ENCODE measurements at regions not wholly inside any gene's neighbourhood (a gene's known extent, or its start where the extent isn't known, plus 50 kb on each side); places are given as distances from the start of the nearest gene placed in this dataset.
A peak's percentile ranks its signal among the peaks of the same experiment; 100 is the strongest.
"Not testable (repeated sequence)": the region's sequence is repeated elsewhere in the genome, so short reads cannot be mapped to it uniquely, and the experiment has no call there.

GRCh38 chr6:150307520-150307919 lies 61.3 kb upstream of the IYD start:
- no peak overlapping the region for H3K27ac Mint-ChIP-seq
- no peaks in the 10 kb centered on the region for H3K27me3 ChIP-seq (replicated peaks in 1 of 2; ENCODE audit: control insufficient read depth in 2 of 2, extremely low read depth in 1 of 2, insufficient read depth in 2 of 2, low read length in 1 of 2)
- H3K9me3 Mint-ChIP-seq, result no peaks in the 10 kb centered on the region
- no peak overlapping the region for H3K27ac ChIP-seq (ENCODE audit: low read length)
- H3K4me3 ChIP-seq (ENCODE audit: control insufficient read depth in 1 of 2, extremely low read depth in 1 of 2, low read length in 1 of 2), result no peak overlapping the region
- POLR2A ChIA-PET, result no interaction called here
- WGBS (ENCODE audit: insufficient coverage), result no CpG with 5 or more reads among the region's 3 CpGs
- ATAC-seq (replicated peaks in 1 of 4), result no peak
- no peaks in the 10 kb centered on the region for H3K9me3 ChIP-seq
- CTCF ChIA-PET, result no interaction called here
- H3K36me3 Mint-ChIP-seq, result no peaks in the 10 kb centered on the region
- no peak overlapping the region for H3K4me3 Mint-ChIP-seq
- H3K36me3 ChIP-seq (ENCODE audit: control insufficient read depth in 2 of 2, extremely low read depth in 1 of 2, insufficient read depth in 1 of 2, low read length in 1 of 2), result no peaks in the 10 kb centered on the region
- no peak for DNase-seq
- peaks cover 5 to 22% (median 16%) of the 10 kb centered on the region in 3 donors for H3K4me1 Mint-ChIP-seq
- peaks cover 15 to 25% of the 10 kb centered on the region in 2 donors for H3K27me3 Mint-ChIP-seq
- peaks cover 0 to 32% of the 10 kb centered on the region in 2 experiments for H3K4me1 ChIP-seq (ENCODE audit: control insufficient read depth in 1 of 2, extremely low read depth in 1 of 2, insufficient read depth in 2 of 2, low read length in 2 of 2)

DNA sequence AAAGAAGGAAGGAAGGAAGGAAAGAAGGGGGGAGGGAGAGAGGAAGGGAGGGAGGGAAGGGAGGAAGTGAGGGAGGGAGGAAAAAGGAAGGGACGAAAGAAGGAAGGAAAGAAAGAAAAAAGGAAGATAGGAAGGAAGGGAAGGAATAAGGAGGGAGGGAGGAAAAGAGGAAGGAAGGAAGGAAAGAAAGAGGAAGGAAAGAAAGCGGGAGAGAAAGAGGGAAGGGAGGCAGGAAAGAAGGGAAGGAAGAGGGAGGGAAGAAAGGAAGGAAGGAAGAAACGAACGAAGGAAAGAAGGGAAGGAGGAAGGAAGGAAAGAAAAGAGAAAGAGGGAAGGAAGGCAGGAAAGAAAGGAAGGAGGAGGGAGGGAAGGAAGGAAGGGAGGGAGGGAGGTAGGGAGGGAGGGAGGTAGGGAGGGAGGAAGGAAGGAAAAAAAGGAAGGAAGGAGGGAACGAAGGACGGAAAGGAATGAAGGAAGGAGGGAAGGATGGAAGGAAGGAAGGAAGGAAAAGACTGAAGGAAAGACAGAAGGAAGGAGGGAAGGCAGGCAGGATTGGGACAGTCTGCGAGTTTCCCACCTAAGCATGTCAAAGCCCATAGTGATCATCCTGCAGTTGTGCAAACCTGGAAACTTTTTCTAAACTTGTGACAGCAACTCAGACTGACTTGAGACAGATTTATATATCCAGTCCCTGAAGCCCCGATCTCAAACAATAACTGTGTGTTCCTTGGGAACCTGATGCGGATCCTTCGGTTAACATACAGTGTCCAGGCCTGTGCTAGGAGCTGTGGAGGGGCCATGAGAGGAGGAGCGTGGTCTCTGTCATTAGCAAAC lies 59.8 kb upstream of the IYD start:
- no peak for DNase-seq
- no peak overlapping the region for H3K4me3 Mint-ChIP-seq
- CTCF ChIA-PET, result interaction anchor here in 1 of 2 donors (0.6 kb wide), 1 partner anchor 32 kb away, joined by 9 read pairs; no protein-coding TSS in a partner anchor
- Histone ChIP-seq H3K36me3 (ENCODE audit: control insufficient read depth in 2 of 2, extremely low read depth in 1 of 2, insufficient read depth in 1 of 2, low read length in 1 of 2) (no peaks in the 10 kb centered on the region), H3K27me3 (replicated peaks in 1 of 2; ENCODE audit: control insufficient read depth in 2 of 2, extremely low read depth in 1 of 2, insufficient read depth in 2 of 2, low read length in 1 of 2) (no peaks in the 10 kb centered on the region), H3K27ac (ENCODE audit: low read length) (no peak overlapping the region), H3K9me3 (no peaks in the 10 kb centered on the region), H3K4me3 (ENCODE audit: control insufficient read depth in 1 of 2, extremely low read depth in 1 of 2, low read length in 1 of 2) (no peak overlapping the region), H3K4me1 (ENCODE audit: control insufficient read depth in 1 of 2, extremely low read depth in 1 of 2, insufficient read depth in 2 of 2, low read length in 2 of 2) (peaks cover 0 to 42% of the 10 kb centered on the region in 2 experiments)
- H3K27me3 Mint-ChIP-seq, result peaks cover 16 to 22% of the 10 kb centered on the region in 2 donors
- ATAC-seq (replicated peaks in 1 of 4), result no peak
- WGBS (ENCODE audit: insufficient coverage), result 61% methylated on average over 7 of the region's 11 CpGs
- H3K36me3 Mint-ChIP-seq, result no peaks in the 10 kb centered on the region
- H3K27ac Mint-ChIP-seq, result peak overlapping the region in 1 of 2 donors; percentile 62
- peaks cover 5 to 21% (median 16%) of the 10 kb centered on the region in 3 donors for H3K4me1 Mint-ChIP-seq
- no peaks in the 10 kb centered on the region for H3K9me3 Mint-ChIP-seq
- POLR2A ChIA-PET, result no interaction called here

DNA sequence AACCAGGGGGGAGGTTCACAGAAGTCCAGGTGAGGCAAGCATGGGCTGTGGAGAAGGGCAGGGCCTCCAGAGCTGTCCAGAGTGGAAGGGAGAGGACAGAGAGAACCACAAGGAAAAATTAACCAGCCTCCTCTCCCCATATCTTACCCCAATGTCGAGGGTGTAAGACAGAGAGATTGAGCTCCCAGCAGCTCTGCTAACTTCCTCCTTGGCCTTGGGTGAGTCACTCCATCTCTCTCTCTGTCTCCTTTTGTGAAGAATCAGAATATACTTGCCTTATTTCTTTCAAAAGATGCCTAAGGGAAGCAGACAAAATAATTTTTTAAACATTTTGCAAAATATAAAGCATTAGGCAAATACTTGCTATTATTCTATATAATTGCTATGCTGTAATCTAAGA lies 58.3 kb upstream of the IYD start:
- H3K4me1 Mint-ChIP-seq, result peaks cover 5 to 21% (median 16%) of the 10 kb centered on the region in 3 donors
- ATAC-seq (replicated peaks in 1 of 4) (peak in 2 of 4 experiments; percentile 64 to 85), DNase-seq (peak in 3 of 35 experiments; percentile 0 to 42 (median 3))
- ChIA-PET POLR2A (no interaction called here), CTCF (interaction anchor here in 1 of 2 donors (0.6 to 1.3 kb wide), 2 partner anchors 54 to 231 kb away, joined by 3 to 5 read pairs; no protein-coding TSS in a partner anchor)
- H3K4me3 ChIP-seq (ENCODE audit: control insufficient read depth in 1 of 2, extremely low read depth in 1 of 2, low read length in 1 of 2), result no peak overlapping the region
- no peaks in the 10 kb centered on the region for H3K36me3 Mint-ChIP-seq
- H3K4me1 ChIP-seq (ENCODE audit: control insufficient read depth in 1 of 2, extremely low read depth in 1 of 2, insufficient read depth in 2 of 2, low read length in 2 of 2), result peaks cover 0 to 47% of the 10 kb centered on the region in 2 experiments
- H3K9me3 ChIP-seq, result no peaks in the 10 kb centered on the region
- H3K36me3 ChIP-seq (ENCODE audit: control insufficient read depth in 2 of 2, extremely low read depth in 1 of 2, insufficient read depth in 1 of 2, low read length in 1 of 2), result no peaks in the 10 kb centered on the region
- no peaks in the 10 kb centered on the region for H3K27me3 ChIP-seq (replicated peaks in 1 of 2; ENCODE audit: control insufficient read depth in 2 of 2, extremely low read depth in 1 of 2, insufficient read depth in 2 of 2, low read length in 1 of 2)
- no peaks in the 10 kb centered on the region for H3K9me3 Mint-ChIP-seq
- peaks cover 14 to 22% of the 10 kb centered on the region in 2 donors for H3K27me3 Mint-ChIP-seq
- H3K27ac ChIP-seq (ENCODE audit: low read length), result peak overlapping the region; percentile 66
- peak overlapping the region in 1 of 3 donors; percentile 31 for H3K4me3 Mint-ChIP-seq
- WGBS (ENCODE audit: insufficient coverage), result no CpG with 5 or more reads among the region's 1 CpG
- H3K27ac Mint-ChIP-seq, result peak overlapping the region; percentile 70 to 83

GRCh38 chr6:150311149-150311944 lies 57.5 kb upstream of the IYD start:
- H3K36me3 Mint-ChIP-seq; POLR2A ChIA-PET; H3K27me3 ChIP-seq (replicated peaks in 1 of 2; ENCODE audit: control insufficient read depth in 2 of 2, extremely low read depth in 1 of 2, insufficient read depth in 2 of 2, low read length in 1 of 2); H3K4me3 ChIP-seq (ENCODE audit: control insufficient read depth in 1 of 2, extremely low read depth in 1 of 2, low read length in 1 of 2); H3K9me3 ChIP-seq; H3K9me3 Mint-ChIP-seq; H3K36me3 ChIP-seq (ENCODE audit: control insufficient read depth in 2 of 2, extremely low read depth in 1 of 2, insufficient read depth in 1 of 2, low read length in 1 of 2): not testable (repeated sequence)
- peak overlapping the region; percentile 70 to 83 for H3K27ac Mint-ChIP-seq
- H3K4me3 Mint-ChIP-seq, result peak overlapping the region in 2 of 3 donors; percentile 11 to 31
- CTCF ChIA-PET, result interaction anchor here (0.6 to 1.3 kb wide), 2 partner anchors 232 to 1389 kb away, joined by 4 to 5 read pairs; no protein-coding TSS in a partner anchor
- H3K4me1 Mint-ChIP-seq, result peaks cover 5 to 21% (median 16%) of the 10 kb centered on the region in 3 donors
- DNase-seq (peak in 33 of 35 experiments; percentile 2 to 69 (median 23)), ATAC-seq (replicated peaks in 1 of 4) (peak; percentile 34 to 79 (median 49))
- 46% methylated on average over 6 of the region's 13 CpGs for WGBS (ENCODE audit: insufficient coverage)
- peaks cover 0 to 47% of the 10 kb centered on the region in 2 experiments for H3K4me1 ChIP-seq (ENCODE audit: control insufficient read depth in 1 of 2, extremely low read depth in 1 of 2, insufficient read depth in 2 of 2, low read length in 2 of 2)
- H3K27me3 Mint-ChIP-seq, result peaks cover 11 to 20% of the 10 kb centered on the region in 2 donors
- peak overlapping the region; percentile 66 for H3K27ac ChIP-seq (ENCODE audit: low read length)

DNA sequence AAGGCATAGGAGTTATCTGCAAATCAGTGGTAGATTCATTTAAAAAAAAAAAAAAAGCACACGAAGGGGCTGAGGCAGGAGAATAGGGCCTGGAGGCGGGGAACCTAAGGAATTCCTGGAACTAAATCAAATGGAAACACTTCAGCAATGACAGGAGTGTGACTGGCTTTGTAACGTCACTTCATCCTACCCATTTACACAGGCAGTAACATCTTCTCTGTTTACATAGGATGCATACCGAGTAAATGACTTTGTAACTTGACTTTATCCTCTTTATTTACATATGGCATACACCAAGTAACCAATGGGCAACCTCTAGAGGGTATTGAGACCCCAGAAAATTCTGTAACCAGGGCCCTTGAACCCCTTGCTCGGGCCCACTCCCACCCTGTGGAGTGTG lies 56.4 kb upstream of the IYD start:
- peaks cover 5 to 21% (median 16%) of the 10 kb centered on the region in 3 donors for H3K4me1 Mint-ChIP-seq
- no peak for ATAC-seq (replicated peaks in 1 of 4)
- H3K36me3 Mint-ChIP-seq, result no peaks in the 10 kb centered on the region

GRCh38 chr6:150312844-150313584 lies 55.8 kb upstream of the IYD start:
- H3K36me3 Mint-ChIP-seq, result no peaks in the 10 kb centered on the region
- 100% methylated on average over 5 of the region's 7 CpGs for WGBS (ENCODE audit: insufficient coverage)

More for the DNA sequence above, 56.4 kb upstream of the IYD start:
- no peaks in the 10 kb centered on the region for H3K9me3 ChIP-seq
- POLR2A ChIA-PET, result no interaction called here
- H3K27me3 Mint-ChIP-seq, result peaks cover 7 to 14% of the 10 kb centered on the region in 2 donors
- no peak overlapping the region for H3K27ac Mint-ChIP-seq
- H3K27ac ChIP-seq (ENCODE audit: low read length), result no peak overlapping the region
- no peak for DNase-seq
- no peaks in the 10 kb centered on the region for H3K36me3 ChIP-seq (ENCODE audit: control insufficient read depth in 2 of 2, extremely low read depth in 1 of 2, insufficient read depth in 1 of 2, low read length in 1 of 2)
- no peak overlapping the region for H3K4me3 Mint-ChIP-seq
- H3K4me1 ChIP-seq (ENCODE audit: control insufficient read depth in 1 of 2, extremely low read depth in 1 of 2, insufficient read depth in 2 of 2, low read length in 2 of 2), result peaks cover 0 to 47% of the 10 kb centered on the region in 2 experiments
- H3K9me3 Mint-ChIP-seq, result no peaks in the 10 kb centered on the region
- CTCF ChIA-PET, result no interaction called here
- H3K4me3 ChIP-seq (ENCODE audit: control insufficient read depth in 1 of 2, extremely low read depth in 1 of 2, low read length in 1 of 2), result no peak overlapping the region
- WGBS (ENCODE audit: insufficient coverage), result 67% methylated on average over 1 of the region's 5 CpGs
- H3K27me3 ChIP-seq (replicated peaks in 1 of 2; ENCODE audit: control insufficient read depth in 2 of 2, extremely low read depth in 1 of 2, insufficient read depth in 2 of 2, low read length in 1 of 2), result no peaks in the 10 kb centered on the region

More at GRCh38 chr6:150312844-150313584, 55.8 kb upstream of the IYD start:
- no peaks in the 10 kb centered on the region for H3K9me3 Mint-ChIP-seq
- Histone ChIP-seq H3K4me1 (ENCODE audit: control insufficient read depth in 1 of 2, extremely low read depth in 1 of 2, insufficient read depth in 2 of 2, low read length in 2 of 2) (peaks cover 0 to 47% of the 10 kb centered on the region in 2 experiments), H3K9me3 (no peaks in the 10 kb centered on the region), H3K27ac (ENCODE audit: low read length) (no peak overlapping the region), H3K4me3 (ENCODE audit: control insufficient read depth in 1 of 2, extremely low read depth in 1 of 2, low read length in 1 of 2) (no peak overlapping the region), H3K36me3 (ENCODE audit: control insufficient read depth in 2 of 2, extremely low read depth in 1 of 2, insufficient read depth in 1 of 2, low read length in 1 of 2) (no peaks in the 10 kb centered on the region), H3K27me3 (replicated peaks in 1 of 2; ENCODE audit: control insufficient read depth in 2 of 2, extremely low read depth in 1 of 2, insufficient read depth in 2 of 2, low read length in 1 of 2) (no peaks in the 10 kb centered on the region)
- CTCF ChIA-PET, result no interaction called here
- peaks cover 5 to 21% (median 16%) of the 10 kb centered on the region in 3 donors for H3K4me1 Mint-ChIP-seq
- H3K27ac Mint-ChIP-seq, result no peak overlapping the region
- no peak overlapping the region for H3K4me3 Mint-ChIP-seq
- peaks cover 7 to 14% of the 10 kb centered on the region in 2 donors for H3K27me3 Mint-ChIP-seq
- ATAC-seq (replicated peaks in 1 of 4) (no peak), DNase-seq (no peak)
- POLR2A ChIA-PET, result no interaction called here

All from T-cell (primary cell).